NOMO-1 treated with dmso at 0.1 percent for 144 hours (cell line): ENCODE measurements at regions not wholly inside any gene's neighbourhood (a gene's known extent, or its start where the extent isn't known, plus 50 kb on each side); places are given as distances from the start of the nearest gene placed in this dataset.

Experiments
- DNase-seq: peaks from one replicate; lab custom pipeline; 2025; ENCODE audit not compliant: unreplicated experiment; lab: John Stamatoyannopoulos, UW

DNA sequence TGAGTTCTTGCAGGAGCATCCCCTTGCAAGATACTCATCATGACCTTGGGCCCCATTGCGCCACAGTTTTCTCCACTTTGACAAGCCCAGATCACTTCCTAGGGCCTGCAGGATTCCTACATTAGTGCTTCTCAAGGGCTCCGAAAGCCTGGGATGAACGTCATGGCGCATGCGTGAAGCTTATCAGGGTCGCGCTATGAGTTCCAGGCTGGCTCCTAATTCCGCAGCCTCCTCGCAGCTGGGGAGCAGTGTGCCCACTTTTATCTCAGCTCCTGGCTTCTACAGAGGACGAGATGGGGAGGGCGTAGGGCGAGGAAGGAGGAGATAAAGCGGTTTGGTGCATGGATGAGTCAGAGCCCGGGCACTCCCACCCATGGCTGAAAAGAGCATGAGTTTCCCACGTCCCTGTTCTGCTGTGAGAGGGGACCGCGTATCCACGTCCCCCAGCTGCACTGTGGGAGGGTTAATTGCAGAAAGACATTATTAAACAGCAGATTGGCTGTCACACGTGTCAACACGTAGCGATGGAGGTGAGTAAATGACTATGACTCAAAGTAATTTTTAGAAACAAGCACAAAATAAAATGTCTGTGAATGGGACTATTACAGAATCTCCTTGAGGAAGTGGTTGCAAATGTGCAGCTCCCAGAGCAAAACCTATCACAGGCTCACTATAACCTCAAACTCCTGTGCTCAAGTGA lies 72.9 kb upstream of the DSP start:
- peak; percentile 63 for DNase-seq

DNA sequence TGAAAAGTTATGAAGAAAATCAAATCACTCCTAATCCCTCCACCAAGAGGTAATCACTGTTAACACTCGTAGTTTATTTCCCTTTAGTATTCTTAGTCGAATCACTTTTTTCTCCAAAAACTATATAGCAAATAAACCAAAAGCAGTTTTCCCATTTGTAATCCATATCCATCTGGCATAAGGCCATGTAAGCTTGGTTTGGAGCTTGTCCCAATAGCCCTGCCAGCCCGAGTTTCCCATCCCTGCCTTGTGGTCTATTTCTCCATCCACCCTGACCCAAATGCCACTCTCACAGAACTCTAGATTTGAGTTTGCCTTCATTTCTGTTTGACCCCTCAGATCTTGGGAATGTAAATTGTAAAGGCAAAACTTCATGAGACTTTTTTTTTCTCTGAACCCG lies 71.8 kb upstream of the DSP start:
- no peak for DNase-seq

DNA sequence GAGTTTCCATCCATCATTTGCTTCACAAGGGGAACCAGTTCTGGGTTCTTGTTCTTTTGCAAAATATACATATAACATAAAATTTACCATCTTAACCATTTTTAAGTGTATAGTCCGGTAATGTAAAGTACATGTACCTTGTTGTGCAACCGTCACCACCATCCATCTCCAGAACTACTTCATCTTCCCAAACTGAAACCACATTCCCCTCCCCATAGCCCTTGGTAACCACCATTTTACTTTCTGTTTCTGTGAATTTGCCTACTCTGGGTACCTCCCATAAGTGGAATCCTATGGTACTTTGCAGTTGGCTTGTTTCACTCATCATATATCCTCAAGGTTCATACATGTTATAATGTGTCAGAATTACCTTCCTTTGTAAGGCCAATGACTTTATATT lies 70.3 kb upstream of the DSP start:
- DNase-seq = peak; percentile 20

DNA sequence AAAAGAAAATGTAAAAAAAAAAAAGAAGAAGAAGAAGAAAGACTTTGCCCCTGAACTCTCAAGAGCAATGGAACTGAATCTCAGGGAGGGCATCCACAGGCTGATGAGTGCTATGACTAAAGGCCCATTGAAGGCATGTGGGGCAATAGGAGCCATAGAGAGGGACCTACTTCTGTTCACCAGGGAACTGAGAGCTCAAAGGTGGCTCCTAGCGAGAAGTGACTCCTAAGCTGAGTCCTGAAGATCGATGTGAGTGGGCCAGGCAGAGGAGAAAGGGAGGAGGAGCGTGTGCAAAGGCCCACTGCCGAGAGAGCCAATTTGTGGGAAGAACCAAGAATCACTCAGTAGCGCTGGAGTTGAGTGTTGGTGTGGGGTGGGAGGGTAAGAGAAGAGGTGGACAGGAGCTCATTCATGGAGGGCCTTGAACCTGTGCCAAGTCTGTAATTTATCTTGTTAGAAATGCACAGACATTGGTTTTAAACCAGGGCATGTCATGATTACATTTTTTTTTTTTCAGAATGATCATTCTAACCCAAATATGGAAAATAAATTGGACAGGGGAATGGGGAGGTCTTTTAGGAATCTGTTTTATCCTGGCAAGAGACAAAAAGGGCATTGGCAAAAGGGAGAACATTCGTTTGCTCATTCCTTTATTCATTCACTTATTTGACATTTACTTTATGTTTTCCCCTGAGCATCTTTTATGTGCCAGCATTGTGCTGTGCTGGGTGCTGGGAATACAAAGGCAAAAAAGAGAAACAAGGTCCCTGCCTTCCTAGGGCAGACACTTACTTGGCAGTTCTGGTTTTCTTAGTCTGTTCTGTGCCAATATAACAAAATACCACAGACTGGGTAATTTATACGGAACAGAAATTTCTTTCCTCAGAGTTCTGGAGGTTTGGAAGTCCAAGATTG lies 67.4 kb upstream of the DSP start:
- DNase-seq = no peak

DNA sequence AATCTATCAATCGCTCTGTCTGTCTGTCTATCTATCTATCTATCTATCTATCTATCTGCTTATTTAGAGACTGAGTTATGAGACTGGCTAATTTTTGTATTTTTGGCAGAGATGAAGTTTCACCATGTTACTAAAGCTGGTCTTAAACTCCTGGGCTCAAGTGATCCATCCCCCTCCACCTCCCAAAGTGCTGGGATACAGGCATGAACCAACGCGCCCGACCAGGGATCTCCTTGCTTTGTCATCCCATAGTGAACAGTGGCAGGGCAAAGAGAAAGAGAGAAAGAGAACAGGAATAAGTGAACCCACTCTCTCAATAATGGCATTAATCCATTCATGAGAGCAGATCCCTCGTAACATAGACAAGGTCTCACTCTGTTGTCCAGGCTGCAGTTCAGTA lies 66.4 kb upstream of the DSP start:
- no peak for DNase-seq

DNA sequence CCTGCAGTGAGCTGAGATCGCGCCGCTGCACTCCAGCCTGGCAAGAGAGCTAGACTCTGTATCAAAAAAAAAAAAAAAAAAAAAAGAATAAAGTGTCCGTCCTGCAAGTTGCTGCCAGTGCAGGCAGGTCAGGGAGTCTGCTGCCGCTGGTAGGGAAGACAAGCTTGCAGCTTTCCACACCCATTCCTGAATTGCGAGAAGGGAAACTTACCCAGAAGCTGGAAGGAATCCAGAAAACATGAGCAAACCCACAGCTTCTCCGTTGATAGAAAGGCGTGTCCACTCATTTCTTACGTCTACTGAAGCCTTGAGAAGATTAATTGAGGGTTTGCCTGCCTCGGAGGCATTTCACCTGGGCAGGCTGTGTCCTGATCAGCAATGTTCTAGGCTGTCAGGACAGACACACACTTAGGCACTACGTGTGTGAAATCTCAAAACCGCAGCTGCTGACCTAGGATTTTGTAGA lies 61.6 kb upstream of the DSP start:
- no peak for DNase-seq

DNA sequence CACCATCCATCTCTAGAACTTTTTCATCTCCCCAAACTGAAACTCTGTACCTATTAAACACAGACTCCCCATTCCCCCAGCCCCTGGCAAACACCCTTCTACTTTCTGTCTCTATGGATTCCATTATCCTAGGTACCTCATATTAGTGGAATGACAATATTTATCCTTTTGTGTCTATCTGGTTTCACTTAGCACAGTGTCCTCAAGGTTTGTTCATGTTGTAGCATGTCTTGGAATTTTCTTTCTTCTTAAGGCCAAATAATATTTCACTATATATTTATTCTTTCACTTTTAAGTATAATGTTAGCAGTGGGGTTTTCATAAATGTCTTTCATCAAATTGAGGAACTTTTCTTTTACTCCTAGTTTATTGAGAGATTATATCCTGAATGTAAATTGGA lies 56.8 kb upstream of the DSP start:
- no peak for DNase-seq

DNA sequence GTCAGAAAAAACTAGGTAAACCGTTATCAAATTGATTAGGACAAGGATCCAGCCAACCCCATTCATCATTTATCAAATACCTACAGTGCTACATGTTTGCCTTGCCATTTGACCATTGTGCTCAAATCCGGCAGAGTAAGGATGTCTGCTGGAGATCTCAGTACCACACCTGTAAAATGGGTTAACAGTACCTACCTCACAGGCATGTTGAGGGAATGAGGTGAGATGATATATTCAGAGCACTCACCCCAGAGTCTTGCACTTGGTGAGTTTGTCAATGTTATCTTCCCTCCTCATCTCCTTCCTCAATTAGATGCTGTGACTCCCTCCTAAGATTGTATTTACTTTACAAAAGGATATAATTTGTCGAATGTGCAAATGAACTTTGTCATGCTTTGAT lies 54.5 kb upstream of the DSP start:
- DNase-seq = no peak

DNA sequence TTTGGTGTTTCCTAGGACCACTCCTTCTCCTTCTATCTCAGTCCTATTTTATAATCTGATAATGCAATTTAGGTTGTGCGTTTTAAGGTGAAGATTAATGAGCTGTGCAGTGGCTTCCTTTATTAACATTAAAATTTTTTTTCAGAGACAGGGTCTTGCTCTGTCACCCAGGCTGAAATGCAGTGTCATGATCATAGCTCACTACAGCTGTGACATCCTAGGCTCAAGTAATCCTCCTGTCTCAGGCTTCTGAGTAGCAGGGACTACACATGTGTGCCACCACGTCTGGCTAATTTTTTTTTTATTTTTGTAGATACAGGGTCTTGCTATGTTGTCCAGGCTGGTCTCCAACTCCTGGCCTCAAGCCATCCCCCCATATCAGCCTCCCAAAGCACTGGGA lies 53.0 kb upstream of the DSP start:
- DNase-seq = no peak

DNA sequence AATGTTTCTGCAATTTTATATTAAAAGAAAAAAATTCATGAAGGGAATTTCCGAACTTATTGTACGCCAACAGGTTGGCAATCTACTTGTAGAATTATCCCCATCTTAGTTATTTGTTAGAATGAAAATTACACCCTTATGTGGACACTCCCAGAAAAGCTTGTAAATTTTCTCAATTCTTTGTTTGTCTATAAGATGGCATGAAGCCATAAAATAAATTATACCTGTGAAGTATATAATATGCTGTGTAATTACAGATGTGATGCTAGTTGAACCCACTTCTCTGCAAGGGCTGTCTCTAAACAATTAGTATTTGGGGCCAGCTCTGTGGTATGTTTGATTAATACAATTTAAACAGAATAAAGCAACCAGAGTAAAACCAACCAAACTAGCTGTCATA lies 52.1 kb upstream of the DSP start:
- no peak for DNase-seq
